ENCODE measurements at regions not wholly inside any gene's neighbourhood (a gene's known extent, or its start where the extent isn't known, plus 50 kb on each side); places are given as distances from the start of the nearest gene placed in this dataset.

- CTCF ChIA-PET = no interaction called here
- FAIRE-seq = no peak
Observed at GRCh38 chr3:153740109-153740508, 381.1 kb upstream of the ARHGEF26 start.

GRCh38 chr3:153744889-153745288 lies 376.3 kb upstream of the ARHGEF26 start:
- TF ChIP-seq GATA2 (IDR thresholded peaks at IDR 0.05; ENCODE audit: insufficient read depth, insufficient read length, low read depth, low read length) = no peak
- TF ChIP-seq JUN (IDR thresholded peaks at IDR 0.05; ENCODE audit: borderline replicate concordance, insufficient read depth, insufficient read length, low read depth) = no peak
- TF ChIP-seq EZH2 (IDR thresholded peaks at IDR 0.05; ENCODE audit: borderline replicate concordance, low read depth, low read length, severe bottlenecking) = no peak
- TF ChIP-seq MAX (IDR thresholded peaks at IDR 0.05; ENCODE audit: insufficient read depth, insufficient read length) = no peak
- Histone ChIP-seq H3K9me3 (replicated peaks; ENCODE audit: control insufficient read depth, insufficient read depth, low read length) (no peaks in the 10 kb centered on the region), H3K36me3 (ENCODE audit: control insufficient read depth in 2 of 2, extremely low read depth in 1 of 2, insufficient read depth in 2 of 2, low read length in 2 of 2) (no peaks in the 10 kb centered on the region), H3K4me2 (ENCODE audit: insufficient read depth, low read length) (no peak overlapping the region), H4K20me1 (replicated peaks; ENCODE audit: control insufficient read depth, extremely low read depth, insufficient read depth, low read length) (no peaks in the 10 kb centered on the region), H3K27me3 (ENCODE audit: control insufficient read depth in 2 of 2, insufficient read depth in 2 of 2, low read length in 2 of 2) (no peaks in the 10 kb centered on the region), H3K79me2 (ENCODE audit: control insufficient read depth, insufficient read depth, low read length) (no peaks in the 10 kb centered on the region), H3K9ac (replicated peaks; ENCODE audit: extremely low read depth, insufficient read depth, low read length) (no peak overlapping the region), H3K9me1 (replicated peaks; ENCODE audit: control insufficient read depth, extremely low read depth, insufficient read depth, low read length) (no peaks in the 10 kb centered on the region), H3K4me1 (ENCODE audit: control insufficient read depth, extremely low read depth, insufficient read depth, low read length) (no peaks in the 10 kb centered on the region), H3K4me3 (replicated peaks in 1 of 3; ENCODE audit: insufficient read depth in 1 of 3, low read depth in 1 of 3, low read length in 3 of 3) (no peak overlapping the region), H3K27ac (ENCODE audit: insufficient read depth, low read depth, low read length) (no peak overlapping the region), H2AFZ (ENCODE audit: low read depth, low read length) (no peak overlapping the region)
- FAIRE-seq = no peak
- intact Hi-C loops (cut with micrococcal nuclease) (no loop called here), dilution Hi-C loops (cut with MboI; ENCODE audit: extremely low pct_ligation_motif_present, low sequenced_read_pairs) (no loop called here)
- POLR2A ChIA-PET = no interaction called here
- no peak for DNase-seq (ENCODE audit: low read depth, low spot score)
- no TSS peak for BruUV-seq (replicated peaks)
- CTCF ChIA-PET = no interaction called here

More at GRCh38 chr3:153740109-153740508, 381.1 kb upstream of the ARHGEF26 start:
- POLR2A ChIA-PET = no interaction called here
- Histone ChIP-seq H3K79me2 (ENCODE audit: control insufficient read depth, insufficient read depth, low read length) (no peaks in the 10 kb centered on the region), H3K9ac (replicated peaks; ENCODE audit: extremely low read depth, insufficient read depth, low read length) (no peak overlapping the region), H3K4me2 (ENCODE audit: insufficient read depth, low read length) (no peak overlapping the region), H4K20me1 (replicated peaks; ENCODE audit: control insufficient read depth, extremely low read depth, insufficient read depth, low read length) (no peaks in the 10 kb centered on the region), H3K9me1 (replicated peaks; ENCODE audit: control insufficient read depth, extremely low read depth, insufficient read depth, low read length) (no peaks in the 10 kb centered on the region), H3K9me3 (replicated peaks; ENCODE audit: control insufficient read depth, insufficient read depth, low read length) (no peaks in the 10 kb centered on the region), H3K4me1 (ENCODE audit: control insufficient read depth, extremely low read depth, insufficient read depth, low read length) (no peaks in the 10 kb centered on the region), H3K36me3 (ENCODE audit: control insufficient read depth in 2 of 2, extremely low read depth in 1 of 2, insufficient read depth in 2 of 2, low read length in 2 of 2) (no peaks in the 10 kb centered on the region), H3K27ac (ENCODE audit: insufficient read depth, low read depth, low read length) (no peak overlapping the region), H2AFZ (ENCODE audit: low read depth, low read length) (no peak overlapping the region), H3K27me3 (ENCODE audit: control insufficient read depth in 2 of 2, insufficient read depth in 2 of 2, low read length in 2 of 2) (no peaks in the 10 kb centered on the region), H3K4me3 (replicated peaks in 1 of 3; ENCODE audit: insufficient read depth in 1 of 3, low read depth in 1 of 3, low read length in 3 of 3) (no peak overlapping the region)
- DNase-seq (ENCODE audit: low read depth, low spot score) = no peak
- BruUV-seq (replicated peaks) = no TSS peak
- intact Hi-C loops (cut with micrococcal nuclease) (no loop called here), dilution Hi-C loops (cut with MboI; ENCODE audit: extremely low pct_ligation_motif_present, low sequenced_read_pairs) (no loop called here)
- TF ChIP-seq GATA2 (IDR thresholded peaks at IDR 0.05; ENCODE audit: insufficient read depth, insufficient read length, low read depth, low read length) (no peak), JUN (IDR thresholded peaks at IDR 0.05; ENCODE audit: borderline replicate concordance, insufficient read depth, insufficient read length, low read depth) (no peak), POLR2A (IDR thresholded peaks at IDR 0.05; ENCODE audit: low read depth, low read length) (no peak)
